ENCODE measurements at regions not wholly inside any gene's neighbourhood (a gene's known extent, or its start where the extent isn't known, plus 50 kb on each side); places are given as distances from the start of the nearest gene placed in this dataset.
A peak's percentile ranks its signal among the peaks of the same experiment; 100 is the strongest.
"Not testable (repeated sequence)": the region's sequence is repeated elsewhere in the genome, so short reads cannot be mapped to it uniquely, and the experiment has no call there.

DNA sequence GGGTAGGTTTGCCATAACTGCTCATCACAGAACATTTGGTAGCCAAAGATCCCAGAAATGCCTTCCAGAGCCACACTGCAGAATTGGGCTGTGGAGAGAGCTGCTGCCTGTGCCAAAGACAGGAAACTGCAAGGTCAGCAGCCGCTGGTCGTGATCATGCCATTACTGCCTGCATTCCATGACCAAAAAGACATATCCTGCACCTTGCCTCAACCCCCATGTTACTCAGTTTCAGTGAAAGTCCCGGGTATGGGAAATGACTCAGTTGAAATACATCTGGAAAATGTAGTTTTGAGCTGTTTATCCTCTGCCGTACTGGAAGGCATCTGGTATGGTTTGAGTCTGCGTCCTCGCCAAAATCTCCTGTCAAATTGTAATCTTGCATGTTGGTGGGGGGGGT lies 161.7 kb downstream of the FCRL5 start:
- no peak for ATAC-seq
- Histone ChIP-seq H3K9me3 (no peaks in the 10 kb centered on the region), H3K27ac (no peak overlapping the region), H3K27me3 (ENCODE audit: low read depth) (peaks cover 5% of the 10 kb centered on the region), H3K4me1 (no peaks in the 10 kb centered on the region), H3K4me3 (no peak overlapping the region), H3K36me3 (no peaks in the 10 kb centered on the region)
- no peak for DNase-seq
- intact Hi-C loops (cut with DNase I) = no loop called here
- no peak for TF ChIP-seq CTCF (IDR thresholded peaks at IDR 0.05)

- TF ChIP-seq CTCF (IDR thresholded peaks at IDR 0.05) = no peak
- no peaks in the 10 kb centered on the region for H3K9me3 ChIP-seq
- H3K27ac ChIP-seq = no peak overlapping the region
- H3K4me3 ChIP-seq = no peak overlapping the region
- H3K4me1 ChIP-seq = no peaks in the 10 kb centered on the region
- no peak for ATAC-seq
- peaks cover 5% of the 10 kb centered on the region for H3K27me3 ChIP-seq (ENCODE audit: low read depth)
- DNase-seq = no peak
- H3K36me3 ChIP-seq = no peaks in the 10 kb centered on the region
- intact Hi-C loops (cut with DNase I) = no loop called here
These were observed 164.3 kb downstream of the FCRL5 start for GRCh38 chr1:157388057-157388456.

- Histone ChIP-seq H3K4me1 (no peaks in the 10 kb centered on the region), H3K36me3 (no peaks in the 10 kb centered on the region), H3K27ac (no peak overlapping the region), H3K4me3 (no peak overlapping the region), H3K27me3 (ENCODE audit: low read depth) (peaks cover 5% of the 10 kb centered on the region), H3K9me3 (no peaks in the 10 kb centered on the region)
- intact Hi-C loops (cut with DNase I) = no loop called here
- no peak for TF ChIP-seq CTCF (IDR thresholded peaks at IDR 0.05)
- ATAC-seq (no peak), DNase-seq (no peak)
These were observed 168.1 kb downstream of the FCRL5 start for GRCh38 chr1:157384258-157384657.

DNA sequence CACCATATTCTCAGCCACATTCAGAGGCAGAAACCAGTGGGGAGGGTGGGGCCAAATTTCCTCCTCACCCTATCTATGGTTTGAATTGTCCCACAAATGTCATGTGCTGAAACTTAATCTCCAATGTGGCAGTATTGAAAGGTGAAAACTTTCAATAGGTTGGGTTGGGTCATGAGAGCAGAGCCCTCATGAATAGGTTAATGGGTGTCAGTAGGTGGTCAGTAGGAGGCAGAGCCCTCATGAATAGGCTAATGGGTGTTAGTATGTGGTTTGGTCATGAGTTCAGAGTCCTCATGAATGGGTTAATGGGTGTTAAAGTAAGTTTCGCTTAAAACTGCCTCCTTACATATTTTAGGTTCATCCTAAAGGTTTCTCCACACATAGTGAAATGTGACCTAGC lies 170.0 kb downstream of the FCRL5 start:
- no peak for ATAC-seq
- TF ChIP-seq CTCF (IDR thresholded peaks at IDR 0.05) = no peak

GRCh38 chr1:157380523-157380922 lies 171.8 kb downstream of the FCRL5 start:
- H3K27ac ChIP-seq = no peak overlapping the region
- H3K27me3 ChIP-seq (ENCODE audit: low read depth) = peaks cover 8% of the 10 kb centered on the region
- no peaks in the 10 kb centered on the region for H3K9me3 ChIP-seq
- DNase-seq (no peak), ATAC-seq (no peak)
- intact Hi-C loops (cut with DNase I) = no loop called here
- no peaks in the 10 kb centered on the region for H3K36me3 ChIP-seq
- no peak for TF ChIP-seq CTCF (IDR thresholded peaks at IDR 0.05)
- no peaks in the 10 kb centered on the region for H3K4me1 ChIP-seq
- no peak overlapping the region for H3K4me3 ChIP-seq

More for the DNA sequence above, 170.0 kb downstream of the FCRL5 start:
- no peak for DNase-seq
- Histone ChIP-seq H3K36me3 (no peaks in the 10 kb centered on the region), H3K4me3 (no peak overlapping the region), H3K27me3 (ENCODE audit: low read depth) (no peaks in the 10 kb centered on the region), H3K4me1 (no peaks in the 10 kb centered on the region), H3K27ac (no peak overlapping the region), H3K9me3 (no peaks in the 10 kb centered on the region)
- intact Hi-C loops (cut with DNase I) = no loop called here

DNA sequence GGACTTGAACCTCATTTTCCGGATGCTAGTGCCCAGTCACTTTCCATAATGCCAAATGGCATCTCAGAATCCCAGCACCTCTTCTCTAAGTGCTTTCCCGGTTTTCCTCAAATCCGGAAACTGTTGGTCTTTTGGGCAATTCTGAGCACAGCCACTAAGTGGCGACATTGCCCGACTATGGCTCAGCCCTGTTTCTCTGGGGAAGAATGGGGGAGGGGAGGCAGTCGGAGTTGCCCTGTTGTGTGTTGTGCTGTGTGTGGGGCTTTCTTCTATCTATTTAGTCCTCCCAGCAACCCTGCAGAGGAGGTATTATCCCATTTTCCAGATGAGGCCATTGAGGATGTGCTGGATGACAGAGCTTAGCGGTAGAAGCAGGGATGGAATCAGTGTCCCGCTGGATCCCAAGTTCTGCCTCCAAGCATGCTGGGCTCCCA lies 175.0 kb downstream of the FCRL5 start:
- DNase-seq; intact Hi-C loops (cut with DNase I); H3K4me3 ChIP-seq; H3K4me1 ChIP-seq; H3K9me3 ChIP-seq; H3K27ac ChIP-seq; H3K36me3 ChIP-seq; H3K27me3 ChIP-seq (ENCODE audit: low read depth): not testable (repeated sequence)
- ATAC-seq = peak; percentile 66 to 78
- TF ChIP-seq CTCF (IDR thresholded peaks at IDR 0.05) = peak; percentile 57
